NB4 (cell line): ENCODE measurements at regions not wholly inside any gene's neighbourhood (a gene's known extent, or its start where the extent isn't known, plus 50 kb on each side); places are given as distances from the start of the nearest gene placed in this dataset.

Experiments used
- DNase-seq: peaks from one replicate; pipeline ENCODE4 v3.0.0; 2010; ENCODE audit warnings: low read depth
- H3K4me3 ChIP-seq: one replicate; pipeline ENCODE4 v1.5.1; 2011; ENCODE audit warnings: mild to moderate bottlenecking, low read depth, low read length, moderate library complexity
- MYC ChIP-seq: IDR thresholded peaks from 2 replicates; pipeline ENCODE4 v1.6.1; 2011; ENCODE audit warnings: low read depth, low read length
- POLR2A ChIP-seq: IDR thresholded peaks from 2 replicates; pipeline ENCODE4 v1.6.1; 2011; ENCODE audit warnings: mild to moderate bottlenecking; ENCODE audit not compliant: insufficient read length; ENCODE audit errors: extremely low read depth
- TF ChIP-seq, protein P1 (sequence below): IDR thresholded peaks from 2 replicates; pipeline ENCODE4 v1.6.1; 2011; ENCODE audit warnings: low read depth, low read length
- TF ChIP-seq, protein P2 (sequence below): IDR thresholded peaks from one replicate; pipeline ENCODE4 v1.5.1; 2012; ENCODE audit warnings: low read depth, low read length

DNA sequence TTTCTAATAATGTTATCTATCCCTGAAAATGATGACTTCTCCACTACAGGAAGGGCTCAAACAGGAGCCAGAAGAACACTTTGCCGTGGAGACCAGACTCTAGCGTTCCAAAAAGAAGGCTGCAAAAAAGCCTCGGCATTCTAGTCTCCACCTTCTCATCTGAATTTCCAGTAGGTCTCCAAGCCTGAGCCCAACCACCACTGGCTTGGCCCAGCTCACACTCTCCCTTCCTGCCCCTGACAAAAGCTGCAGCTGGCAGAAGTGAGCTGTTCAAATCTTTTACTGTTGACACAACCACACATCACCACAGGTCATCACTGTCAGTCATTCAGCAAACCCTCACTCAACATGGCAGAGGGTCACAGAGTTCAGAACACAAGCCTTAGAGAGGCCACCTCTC is 69.3 kb downstream of the CAMK2N1 start:
- no peak for TF ChIP-seq POLR2A
- TF ChIP-seq, protein P1, sequence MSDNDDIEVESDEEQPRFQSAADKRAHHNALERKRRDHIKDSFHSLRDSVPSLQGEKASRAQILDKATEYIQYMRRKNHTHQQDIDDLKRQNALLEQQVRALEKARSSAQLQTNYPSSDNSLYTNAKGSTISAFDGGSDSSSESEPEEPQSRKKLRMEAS: no peak
- TF ChIP-seq, protein P2, sequence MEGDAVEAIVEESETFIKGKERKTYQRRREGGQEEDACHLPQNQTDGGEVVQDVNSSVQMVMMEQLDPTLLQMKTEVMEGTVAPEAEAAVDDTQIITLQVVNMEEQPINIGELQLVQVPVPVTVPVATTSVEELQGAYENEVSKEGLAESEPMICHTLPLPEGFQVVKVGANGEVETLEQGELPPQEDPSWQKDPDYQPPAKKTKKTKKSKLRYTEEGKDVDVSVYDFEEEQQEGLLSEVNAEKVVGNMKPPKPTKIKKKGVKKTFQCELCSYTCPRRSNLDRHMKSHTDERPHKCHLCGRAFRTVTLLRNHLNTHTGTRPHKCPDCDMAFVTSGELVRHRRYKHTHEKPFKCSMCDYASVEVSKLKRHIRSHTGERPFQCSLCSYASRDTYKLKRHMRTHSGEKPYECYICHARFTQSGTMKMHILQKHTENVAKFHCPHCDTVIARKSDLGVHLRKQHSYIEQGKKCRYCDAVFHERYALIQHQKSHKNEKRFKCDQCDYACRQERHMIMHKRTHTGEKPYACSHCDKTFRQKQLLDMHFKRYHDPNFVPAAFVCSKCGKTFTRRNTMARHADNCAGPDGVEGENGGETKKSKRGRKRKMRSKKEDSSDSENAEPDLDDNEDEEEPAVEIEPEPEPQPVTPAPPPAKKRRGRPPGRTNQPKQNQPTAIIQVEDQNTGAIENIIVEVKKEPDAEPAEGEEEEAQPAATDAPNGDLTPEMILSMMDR: no peak
- TF ChIP-seq MYC: no peak
- DNase-seq: no peak
- no peak overlapping the region for H3K4me3 ChIP-seq

DNA sequence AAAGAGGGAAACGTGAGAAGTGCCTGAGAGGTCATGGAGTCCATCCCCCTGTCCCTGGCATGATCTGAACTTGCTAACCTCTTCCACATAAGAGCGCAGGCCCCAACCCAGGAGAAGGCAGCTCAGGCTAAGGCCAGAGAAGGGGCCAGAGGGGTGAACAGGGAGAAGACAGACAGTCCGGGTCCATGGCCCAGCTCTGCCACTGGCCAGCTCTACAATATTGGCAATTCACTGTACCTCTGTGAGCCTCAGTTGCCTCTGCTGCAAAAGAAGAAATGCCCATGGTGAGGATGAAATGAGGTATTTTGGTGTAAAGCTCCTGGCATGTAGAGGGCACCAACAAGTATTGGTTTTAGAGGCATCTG is 72.3 kb downstream of the CAMK2N1 start:
- H3K4me3 ChIP-seq: no peak overlapping the region
- no peak for DNase-seq
- TF ChIP-seq POLR2A: no peak
- TF ChIP-seq, protein P2: no peak
- TF ChIP-seq, protein P1: no peak
- TF ChIP-seq MYC: no peak

DNA sequence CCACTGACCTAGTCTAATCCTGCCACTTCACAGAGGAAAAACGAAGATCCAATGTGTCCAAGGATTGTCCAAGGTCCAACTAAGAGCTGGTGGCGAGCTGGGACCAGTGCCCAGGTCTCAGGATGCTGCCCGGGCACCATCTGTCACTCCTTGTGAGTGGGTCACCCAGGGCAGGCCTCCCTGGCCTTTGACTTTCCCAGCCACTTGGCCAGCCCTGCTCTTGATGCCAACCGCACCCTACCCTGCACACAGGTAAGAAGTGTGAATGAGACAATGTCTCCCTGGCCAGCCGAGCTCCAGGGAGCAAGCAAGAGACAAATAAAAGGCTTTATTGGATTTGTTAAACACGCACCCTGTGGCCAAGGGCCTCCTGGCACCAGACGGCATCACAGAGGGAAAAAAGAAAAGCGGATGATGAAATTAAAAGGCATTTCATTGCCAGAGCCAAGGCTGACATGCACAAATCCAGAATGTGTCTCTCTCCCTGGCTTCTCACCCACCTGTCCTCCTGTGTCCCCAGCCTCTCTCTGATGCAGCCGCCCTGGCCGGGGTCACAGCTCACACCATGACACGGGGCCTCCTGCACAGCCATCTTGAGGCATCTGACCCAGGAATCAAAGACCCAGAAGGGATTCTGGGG is 72.8 kb downstream of the CAMK2N1 start:
- H3K4me3 ChIP-seq: no peak overlapping the region
- no peak for DNase-seq
- TF ChIP-seq POLR2A (no peak), MYC (no peak)
- TF ChIP-seq, protein P2: no peak
- TF ChIP-seq, protein P1: no peak

DNA sequence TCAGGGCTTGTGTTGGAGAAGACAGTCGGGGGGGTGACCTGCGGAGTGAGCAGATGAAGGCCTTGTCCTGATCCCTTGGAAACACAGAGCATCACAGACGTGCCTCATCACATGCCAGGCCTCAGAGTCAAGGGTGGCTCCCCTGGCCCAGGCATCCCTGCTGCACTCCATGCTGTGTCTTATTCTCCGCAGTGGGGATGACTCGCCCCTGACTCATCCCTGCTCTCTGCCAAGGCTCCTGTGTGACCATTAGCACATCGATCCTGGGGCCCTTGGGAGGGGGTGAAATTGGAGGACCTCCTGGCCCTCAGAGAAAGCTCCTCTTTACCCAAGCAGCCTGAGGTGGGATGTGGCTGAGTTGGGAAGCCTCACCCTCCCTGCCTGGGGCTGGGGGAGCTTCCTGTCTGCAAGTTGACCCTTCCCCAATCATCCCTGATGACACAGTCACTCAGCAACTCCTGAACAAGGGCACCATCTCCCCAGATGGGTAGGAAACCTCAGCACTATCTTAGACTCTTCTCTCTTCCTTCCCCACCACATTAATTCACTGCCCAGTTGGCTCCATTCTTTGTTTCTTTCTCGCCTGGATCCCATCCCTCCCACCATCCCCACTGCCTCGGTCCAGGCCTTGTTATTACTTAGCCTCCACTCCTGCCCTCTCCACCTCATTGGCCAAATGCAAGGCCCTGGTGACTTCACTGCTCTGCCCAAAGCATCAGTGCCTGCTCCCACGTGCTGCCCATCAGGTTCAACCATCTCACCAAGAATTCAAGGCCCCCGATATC is 74.6 kb downstream of the CAMK2N1 start:
- no peak for DNase-seq
- no peak overlapping the region for H3K4me3 ChIP-seq
- TF ChIP-seq, protein P2: no peak
- TF ChIP-seq, protein P1: no peak
- TF ChIP-seq POLR2A (no peak), MYC (no peak)

DNA sequence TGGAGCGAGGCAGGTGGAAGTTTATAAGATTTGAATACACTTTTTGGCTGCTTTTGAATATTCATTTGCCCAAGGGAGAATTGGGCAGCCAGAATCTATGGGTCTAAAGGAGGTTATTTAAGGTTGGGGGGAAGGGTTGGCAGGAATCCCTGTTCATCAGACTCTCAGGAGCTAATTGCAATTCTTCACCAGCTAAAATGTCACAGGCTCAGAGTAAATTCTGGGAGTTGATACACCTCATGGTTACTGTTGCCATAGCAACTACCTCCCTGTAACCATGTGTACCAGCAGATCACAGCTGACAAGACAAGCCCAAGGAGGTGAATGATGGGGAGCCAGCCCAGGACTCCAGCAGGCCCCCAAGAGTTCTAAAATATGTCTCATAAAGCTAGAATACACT is 75.5 kb downstream of the CAMK2N1 start:
- TF ChIP-seq, protein P1: no peak
- TF ChIP-seq POLR2A: no peak
- TF ChIP-seq MYC: no peak
- no peak for DNase-seq
- no peak overlapping the region for H3K4me3 ChIP-seq

DNA sequence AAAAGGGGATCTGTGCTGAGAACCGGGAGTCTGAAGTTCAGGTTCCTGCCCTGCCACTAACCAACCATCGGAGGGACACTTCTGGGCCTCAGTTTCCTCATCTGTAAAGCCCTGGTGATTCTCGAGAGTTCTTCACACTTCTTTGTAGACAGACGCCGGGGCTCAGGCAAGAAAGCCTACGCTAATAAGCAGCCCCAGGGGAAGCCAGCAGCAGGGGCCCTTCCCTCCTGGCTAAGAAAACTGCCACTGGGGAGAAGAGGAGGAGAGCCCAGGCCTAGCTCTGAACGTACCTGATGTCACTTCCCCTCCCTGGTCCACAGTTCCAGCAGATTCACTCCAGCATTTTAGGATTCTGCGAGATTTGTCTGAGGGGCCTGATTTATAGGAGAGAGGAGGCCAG is 76.0 kb downstream of the CAMK2N1 start:
- TF ChIP-seq POLR2A (no peak), MYC (no peak)
- TF ChIP-seq, protein P2: no peak
- TF ChIP-seq, protein P1: no peak
- DNase-seq: no peak

More for the DNA sequence above, 76.0 kb downstream of the CAMK2N1 start:
- no peak overlapping the region for H3K4me3 ChIP-seq
